Adipocyte (in vitro differentiated cells): ENCODE measurements at regions not wholly inside any gene's neighbourhood (a gene's known extent, or its start where the extent isn't known, plus 50 kb on each side); places are given as distances from the start of the nearest gene placed in this dataset.
"Not testable (repeated sequence)": the region's sequence is repeated elsewhere in the genome, so short reads cannot be mapped to it uniquely, and the experiment has no call there.

Experiments
- DNase-seq: peaks from one replicate; pipeline ENCODE4 v3.0.0-alpha.2; 2015; ENCODE audit warnings: low read depth
- H3K27me3 ChIP-seq: replicated peaks from 2 replicates; pipeline ENCODE4 v1.7.0; 2013; ENCODE audit warnings: mild to moderate bottlenecking, low read length, moderate library complexity; ENCODE audit not compliant: control insufficient read depth, insufficient read depth
- H3K36me3 ChIP-seq: 2 replicates; pipeline ENCODE4 v1.7.0; 2013; ENCODE audit warnings: low read length, mild to moderate bottlenecking, moderate library complexity; ENCODE audit not compliant: control insufficient read depth, insufficient read depth, severe bottlenecking
- H3K4me1 ChIP-seq: 2 replicates; pipeline ENCODE4 v1.7.0; 2013; ENCODE audit warnings: mild to moderate bottlenecking, low read length, moderate library complexity; ENCODE audit not compliant: control insufficient read depth, insufficient read depth
- H3K4me3 ChIP-seq: 2 replicates; pipeline ENCODE4 v1.7.0; 2013; ENCODE audit warnings: mild to moderate bottlenecking, low read length, moderate library complexity
- H3K9ac ChIP-seq: 2 replicates; pipeline ENCODE4 v1.7.0; 2013; ENCODE audit warnings: mild to moderate bottlenecking, low read length, moderate library complexity
- H3K9me3 ChIP-seq: 2 replicates; pipeline ENCODE4 v1.7.0; 2013; ENCODE audit warnings: mild to moderate bottlenecking, low read length, moderate library complexity; ENCODE audit not compliant: control insufficient read depth

DNA sequence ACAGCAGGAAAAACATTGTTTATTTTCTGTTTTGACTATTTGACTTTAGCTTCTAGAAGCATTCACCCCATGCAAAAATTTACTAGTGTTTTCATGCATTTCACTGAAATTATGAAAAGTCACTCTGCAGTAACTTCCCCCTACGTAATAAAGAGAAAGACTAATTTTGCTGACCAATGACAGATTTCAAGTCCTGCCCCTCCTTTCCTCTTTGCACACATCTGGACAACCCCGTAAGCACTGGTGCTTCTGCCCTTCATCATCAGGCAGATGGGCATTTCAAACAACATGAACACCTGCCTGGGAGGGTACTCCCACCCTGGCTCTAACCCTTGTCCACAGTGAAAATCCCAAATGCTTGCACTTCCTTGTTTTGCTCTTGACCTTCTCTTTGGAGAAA is 815.0 kb upstream of the ID2 start:
- Histone ChIP-seq H3K4me1 (no peaks in the 10 kb centered on the region), H3K36me3 (no peaks in the 10 kb centered on the region), H3K9ac (no peak overlapping the region), H3K9me3 (no peaks in the 10 kb centered on the region), H3K4me3 (no peak overlapping the region), H3K27me3 (no peaks in the 10 kb centered on the region)
- no peak for DNase-seq

DNA sequence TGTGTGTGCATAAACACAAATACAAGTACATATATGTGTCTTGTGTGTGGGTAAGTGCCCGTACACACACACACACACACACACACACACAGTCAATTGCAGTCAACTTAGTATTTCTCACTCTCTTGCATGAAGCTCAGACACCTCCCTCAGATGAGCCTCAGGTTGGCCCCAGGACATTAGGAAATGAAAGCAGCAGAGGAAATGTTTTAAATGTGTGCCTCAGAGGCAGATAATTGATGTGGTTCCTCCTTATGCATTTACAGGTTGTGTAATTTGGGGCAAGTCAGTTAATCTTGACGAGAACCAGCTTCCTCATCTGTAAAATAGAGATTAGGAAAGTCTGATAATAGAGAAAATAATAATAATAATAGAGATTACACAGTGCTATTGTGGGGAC is 814.0 kb upstream of the ID2 start:
- Histone ChIP-seq H3K9ac (no peak overlapping the region), H3K36me3 (no peaks in the 10 kb centered on the region), H3K9me3 (no peaks in the 10 kb centered on the region), H3K4me3 (no peak overlapping the region), H3K27me3 (no peaks in the 10 kb centered on the region), H3K4me1 (no peaks in the 10 kb centered on the region)
- no peak for DNase-seq

DNA sequence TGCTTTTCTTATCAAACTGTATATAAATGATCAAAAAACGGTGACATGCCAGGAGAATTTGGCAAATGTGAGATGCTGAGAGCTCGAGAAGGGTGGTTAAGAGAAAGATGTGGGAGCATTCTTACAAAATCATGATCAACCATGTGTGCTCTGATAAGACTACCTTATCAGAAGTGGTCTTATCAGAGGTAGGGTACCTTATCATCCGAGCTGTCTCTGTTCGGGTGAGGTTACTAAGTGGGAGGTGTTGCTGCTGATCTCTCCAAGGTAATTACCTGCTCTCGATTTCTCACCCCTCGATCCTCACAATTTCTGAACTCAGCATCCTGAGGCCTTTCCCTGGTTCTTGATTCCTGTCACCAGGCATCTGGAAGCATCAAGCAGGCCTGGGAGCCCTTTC is 813.0 kb upstream of the ID2 start:
- Histone ChIP-seq H3K4me1 (no peaks in the 10 kb centered on the region), H3K36me3 (no peaks in the 10 kb centered on the region), H3K27me3 (no peaks in the 10 kb centered on the region), H3K4me3 (no peak overlapping the region), H3K9me3 (no peaks in the 10 kb centered on the region), H3K9ac (no peak overlapping the region)
- no peak for DNase-seq

DNA sequence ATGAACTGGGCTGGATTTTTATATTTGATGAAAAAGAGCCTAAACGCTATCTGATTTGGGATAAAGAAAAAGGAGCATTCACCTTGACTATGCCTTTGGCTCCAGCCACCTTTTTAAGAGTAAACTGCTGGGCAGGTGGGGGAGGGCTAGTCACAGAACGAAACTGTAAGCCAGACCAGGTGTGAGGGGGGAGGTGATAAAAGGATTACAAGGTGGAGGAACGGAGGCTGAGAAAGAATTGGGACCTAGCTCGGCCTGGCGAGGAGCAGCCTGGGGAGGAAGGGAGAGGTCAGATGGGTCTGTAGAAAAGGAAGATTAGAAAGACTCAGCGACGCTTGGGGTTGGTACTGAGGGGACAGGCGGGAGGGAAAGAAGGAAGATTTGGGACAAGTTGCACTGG is 805.4 kb upstream of the ID2 start:
- not testable (repeated sequence) for H3K9me3 ChIP-seq, H3K36me3 ChIP-seq, DNase-seq, H3K4me1 ChIP-seq, H3K9ac ChIP-seq, H3K27me3 ChIP-seq, H3K4me3 ChIP-seq

DNA sequence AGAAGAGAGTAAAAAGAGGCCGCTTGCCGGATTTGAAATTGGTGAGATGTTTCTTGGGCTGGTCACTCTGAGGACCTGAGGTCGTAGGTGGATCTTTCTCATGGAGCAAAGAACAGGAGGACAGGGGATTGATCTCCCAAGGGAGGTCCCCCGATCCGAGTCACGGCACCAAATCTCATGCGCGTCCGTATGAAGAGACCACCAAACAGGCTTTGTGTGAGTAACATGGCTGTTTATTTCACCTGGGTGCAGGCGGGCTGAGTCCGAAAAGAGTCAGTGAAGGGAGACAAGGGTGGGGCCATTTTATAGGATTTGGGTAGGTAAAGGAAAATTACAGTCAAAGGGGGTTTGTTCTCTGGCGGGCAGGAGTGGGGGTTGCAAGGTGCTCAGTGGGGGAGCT is 803.6 kb upstream of the ID2 start:
- H3K9me3 ChIP-seq, H3K27me3 ChIP-seq, H3K4me1 ChIP-seq, H3K4me3 ChIP-seq, H3K9ac ChIP-seq, DNase-seq, H3K36me3 ChIP-seq: not testable (repeated sequence)

DNA sequence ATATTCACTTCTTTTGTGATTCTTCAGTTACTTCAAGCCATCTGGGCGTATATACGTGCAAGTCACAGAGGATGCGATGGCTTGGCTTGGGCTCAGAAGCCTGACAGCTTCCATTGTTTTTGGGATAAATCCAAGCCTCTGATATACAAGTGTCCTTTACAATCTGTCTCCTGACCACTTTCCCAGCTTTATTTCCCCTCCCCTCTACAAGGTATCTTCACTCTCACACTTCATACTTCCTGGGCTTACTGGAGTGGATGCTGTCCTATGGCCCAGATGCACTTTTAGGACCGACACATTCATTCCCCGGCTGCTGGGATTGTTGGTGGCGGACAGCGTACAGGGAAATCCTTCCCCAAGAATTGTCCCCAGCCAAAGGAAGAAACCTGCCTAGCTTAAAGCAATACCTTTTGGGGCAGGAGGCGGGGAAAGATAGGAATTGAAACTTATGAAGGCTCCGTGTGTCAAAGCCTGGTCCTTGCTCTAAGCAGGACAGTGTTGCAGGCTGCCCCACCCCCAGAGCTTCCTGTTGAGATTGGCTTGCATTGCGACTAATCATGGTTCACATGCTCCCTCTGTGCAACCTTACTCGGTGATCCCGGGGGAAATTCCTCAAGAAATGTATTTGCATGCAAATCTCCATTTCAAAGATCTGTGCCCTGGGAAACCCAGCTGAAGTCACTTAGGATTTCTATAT is 802.9 kb upstream of the ID2 start:
- H3K4me1 ChIP-seq = peaks cover 7% of the 10 kb centered on the region
- DNase-seq = peak; percentile 24
- no peaks in the 10 kb centered on the region for H3K9me3 ChIP-seq
- H3K27me3 ChIP-seq = no peaks in the 10 kb centered on the region
- no peaks in the 10 kb centered on the region for H3K36me3 ChIP-seq
- no peak overlapping the region for H3K4me3 ChIP-seq
- no peak overlapping the region for H3K9ac ChIP-seq

DNA sequence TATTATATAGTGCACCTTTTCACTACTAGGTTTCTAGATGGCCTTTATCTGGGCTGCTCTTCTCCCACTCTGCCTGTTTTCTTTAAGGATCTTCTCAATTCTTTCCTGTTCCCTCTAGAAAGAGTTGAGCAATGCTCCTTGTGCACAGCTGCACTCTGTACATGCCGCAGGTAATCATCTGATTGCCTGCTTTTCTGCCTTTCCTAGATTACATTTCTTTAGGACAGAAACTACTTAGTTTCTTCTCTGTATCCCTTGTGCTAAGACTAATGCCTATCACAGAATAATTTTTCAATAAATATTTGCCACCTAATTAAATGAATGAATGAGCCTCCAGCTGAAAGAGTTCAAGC is 802.4 kb upstream of the ID2 start:
- Histone ChIP-seq H3K4me3 (no peak overlapping the region), H3K27me3 (no peaks in the 10 kb centered on the region), H3K4me1 (peaks cover 7% of the 10 kb centered on the region), H3K36me3 (no peaks in the 10 kb centered on the region), H3K9ac (no peak overlapping the region), H3K9me3 (no peaks in the 10 kb centered on the region)
- no peak for DNase-seq

DNA sequence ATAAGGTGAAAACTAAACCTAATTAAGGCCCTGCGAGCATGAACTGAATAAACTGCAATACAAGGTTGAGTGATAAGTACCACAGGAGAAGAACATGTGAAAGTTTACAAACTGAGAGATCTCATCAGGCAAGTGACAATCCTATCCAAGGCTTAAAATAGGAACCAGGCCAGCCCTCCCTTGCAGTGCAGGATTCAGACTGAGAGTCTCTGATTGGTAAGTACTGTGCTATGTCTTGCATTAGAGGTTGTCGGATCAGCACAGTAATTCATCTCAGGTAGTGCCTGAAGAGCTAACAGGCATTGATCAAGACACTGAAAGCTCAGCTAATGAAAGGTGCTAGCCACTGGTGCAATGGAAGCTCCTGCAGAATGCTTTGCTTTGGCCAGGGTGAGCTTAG is 801.7 kb upstream of the ID2 start:
- Histone ChIP-seq H3K36me3 (no peaks in the 10 kb centered on the region), H3K4me3 (no peak overlapping the region), H3K27me3 (no peaks in the 10 kb centered on the region), H3K9ac (no peak overlapping the region), H3K9me3 (no peaks in the 10 kb centered on the region), H3K4me1 (peaks cover 7% of the 10 kb centered on the region)
- DNase-seq = no peak

DNA sequence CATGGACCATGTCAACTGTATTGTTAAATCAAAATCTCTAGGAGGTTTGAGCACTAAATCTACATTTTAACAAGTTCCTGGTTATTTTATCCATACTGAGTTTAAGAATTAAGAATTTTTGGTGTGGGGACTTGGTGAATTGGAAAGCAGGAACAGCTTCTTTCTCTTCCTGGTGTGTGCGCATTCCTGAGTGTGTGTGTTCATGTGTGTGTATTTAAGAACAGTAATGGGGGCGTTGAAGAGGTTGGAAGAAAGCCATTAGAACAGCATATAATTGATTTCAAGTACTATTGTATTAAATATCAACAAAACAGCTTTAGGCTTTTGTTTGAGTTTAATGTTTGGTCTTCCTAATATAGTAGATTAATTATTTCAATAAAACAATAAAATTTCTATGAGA is 801.3 kb upstream of the ID2 start:
- Histone ChIP-seq H3K4me3 (no peak overlapping the region), H3K27me3 (no peaks in the 10 kb centered on the region), H3K9ac (no peak overlapping the region), H3K36me3 (no peaks in the 10 kb centered on the region), H3K9me3 (no peaks in the 10 kb centered on the region), H3K4me1 (peaks cover 7% of the 10 kb centered on the region)
- DNase-seq = no peak

DNA sequence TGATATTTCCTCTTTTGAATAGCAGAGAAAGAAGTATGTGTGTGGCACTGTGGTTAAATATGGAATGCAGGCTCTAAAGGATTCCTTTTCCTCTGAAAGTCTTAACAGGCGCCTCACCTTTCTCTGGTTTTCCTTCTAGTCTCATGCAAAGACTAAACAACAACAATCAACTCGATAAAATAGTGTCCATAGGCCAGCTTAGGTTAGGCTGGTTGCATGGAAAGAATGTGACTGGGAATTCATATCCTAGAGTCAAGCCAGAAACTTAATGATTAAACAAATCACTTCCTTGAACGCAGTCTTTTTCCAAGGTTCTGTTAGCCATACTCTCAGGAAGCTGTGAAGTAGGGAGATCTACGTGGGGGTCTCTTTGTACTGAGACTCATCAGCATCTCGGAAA is 800.8 kb upstream of the ID2 start:
- Histone ChIP-seq H3K9ac (no peak overlapping the region), H3K4me3 (no peak overlapping the region), H3K9me3 (no peaks in the 10 kb centered on the region), H3K36me3 (no peaks in the 10 kb centered on the region), H3K4me1 (peaks cover 7% of the 10 kb centered on the region), H3K27me3 (no peaks in the 10 kb centered on the region)
- DNase-seq = peak; percentile 34

DNA sequence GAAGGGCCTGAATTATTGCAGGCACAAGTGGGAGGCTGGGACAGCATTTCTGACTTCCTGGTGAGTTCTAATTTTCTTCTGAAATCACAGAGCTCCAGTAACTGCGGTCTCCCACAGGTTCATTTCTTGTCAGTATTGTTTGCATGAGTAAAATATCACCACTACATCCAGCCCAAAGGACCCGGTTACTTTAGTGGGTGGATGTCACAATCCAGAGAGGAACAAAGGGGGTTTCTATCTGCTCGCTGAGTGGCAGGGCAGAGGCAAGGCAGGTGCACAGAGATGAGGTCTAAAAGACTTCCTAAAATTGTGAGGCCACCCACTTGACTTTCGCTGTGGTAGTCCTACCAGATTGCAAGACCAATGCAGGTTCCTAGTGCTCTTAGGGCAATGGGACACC is 800.4 kb upstream of the ID2 start:
- no peak for DNase-seq
- no peak overlapping the region for H3K9ac ChIP-seq
- H3K36me3 ChIP-seq = no peaks in the 10 kb centered on the region

DNA sequence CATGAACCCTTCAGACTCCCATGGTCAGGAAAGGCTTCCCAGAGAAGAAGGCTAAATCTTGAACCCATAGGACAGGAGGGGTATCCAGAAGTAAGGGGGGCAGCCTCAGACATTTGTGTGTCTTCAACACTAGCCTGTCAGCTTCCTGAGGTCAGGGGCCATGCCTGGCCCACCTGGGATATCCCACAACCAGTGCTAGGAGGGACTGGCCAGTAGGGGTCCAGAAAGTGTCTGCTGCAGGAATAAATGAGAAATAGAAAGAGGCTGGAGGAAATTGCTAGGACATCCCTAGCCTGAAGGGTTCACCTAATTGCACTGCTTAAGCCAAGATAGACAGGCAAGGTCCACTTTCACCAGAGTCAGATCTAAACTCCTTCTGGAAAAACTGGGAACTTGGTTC is 799.6 kb upstream of the ID2 start:
- Histone ChIP-seq H3K4me3 (no peak overlapping the region), H3K9ac (no peak overlapping the region), H3K4me1 (peaks cover 19% of the 10 kb centered on the region), H3K36me3 (no peaks in the 10 kb centered on the region), H3K27me3 (no peaks in the 10 kb centered on the region), H3K9me3 (no peaks in the 10 kb centered on the region)
- DNase-seq = no peak

More for the DNA sequence above, 800.4 kb upstream of the ID2 start:
- peaks cover 10% of the 10 kb centered on the region for H3K4me1 ChIP-seq
- H3K27me3 ChIP-seq = no peaks in the 10 kb centered on the region
- H3K4me3 ChIP-seq = no peak overlapping the region
- H3K9me3 ChIP-seq = no peaks in the 10 kb centered on the region
